GM12864 (cell line): ENCODE measurements at regions not wholly inside any gene's neighbourhood (a gene's known extent, or its start where the extent isn't known, plus 50 kb on each side); places are given as distances from the start of the nearest gene placed in this dataset.

ENCODE experiments used
- DNase-seq: peaks from one replicate; pipeline ENCODE4 v3.0.0-alpha.2; 2011; ENCODE audit warnings: low read depth
- H3K4me3 ChIP-seq: 2 replicates; pipeline ENCODE4 v1.5.1; 2011; ENCODE audit warnings: mild to moderate bottlenecking, low read depth, low read length, control low read depth
- TF ChIP-seq, protein P1 (sequence below): IDR thresholded peaks from 2 replicates; pipeline ENCODE4 v1.5.1; 2011; ENCODE audit warnings: low read depth, mild to moderate bottlenecking, moderate library complexity, low read length, control low read depth, inconsistent platforms; ENCODE audit errors: missing control alignments

DNA sequence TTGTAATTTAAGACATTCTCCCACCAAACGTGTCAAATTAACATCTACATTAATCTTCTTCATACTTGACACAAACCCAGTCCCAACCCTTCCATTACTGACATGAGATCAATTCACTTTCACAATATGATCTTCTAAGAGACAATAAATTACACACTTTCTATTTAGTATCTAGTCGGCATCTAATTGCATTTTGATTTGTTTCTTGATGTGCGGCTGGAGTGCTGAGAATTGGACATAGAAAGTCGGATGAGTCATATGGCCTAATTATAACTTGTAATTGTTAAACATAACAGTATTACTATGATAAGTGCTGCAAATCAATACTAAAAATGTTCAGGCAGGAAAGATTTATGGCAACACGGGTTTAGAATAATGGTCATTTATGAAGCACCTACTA is 78.4 kb upstream of the RORA start:
- no peak overlapping the region for H3K4me3 ChIP-seq
- TF ChIP-seq, protein P1, sequence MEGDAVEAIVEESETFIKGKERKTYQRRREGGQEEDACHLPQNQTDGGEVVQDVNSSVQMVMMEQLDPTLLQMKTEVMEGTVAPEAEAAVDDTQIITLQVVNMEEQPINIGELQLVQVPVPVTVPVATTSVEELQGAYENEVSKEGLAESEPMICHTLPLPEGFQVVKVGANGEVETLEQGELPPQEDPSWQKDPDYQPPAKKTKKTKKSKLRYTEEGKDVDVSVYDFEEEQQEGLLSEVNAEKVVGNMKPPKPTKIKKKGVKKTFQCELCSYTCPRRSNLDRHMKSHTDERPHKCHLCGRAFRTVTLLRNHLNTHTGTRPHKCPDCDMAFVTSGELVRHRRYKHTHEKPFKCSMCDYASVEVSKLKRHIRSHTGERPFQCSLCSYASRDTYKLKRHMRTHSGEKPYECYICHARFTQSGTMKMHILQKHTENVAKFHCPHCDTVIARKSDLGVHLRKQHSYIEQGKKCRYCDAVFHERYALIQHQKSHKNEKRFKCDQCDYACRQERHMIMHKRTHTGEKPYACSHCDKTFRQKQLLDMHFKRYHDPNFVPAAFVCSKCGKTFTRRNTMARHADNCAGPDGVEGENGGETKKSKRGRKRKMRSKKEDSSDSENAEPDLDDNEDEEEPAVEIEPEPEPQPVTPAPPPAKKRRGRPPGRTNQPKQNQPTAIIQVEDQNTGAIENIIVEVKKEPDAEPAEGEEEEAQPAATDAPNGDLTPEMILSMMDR = no peak
- DNase-seq = no peak

DNA sequence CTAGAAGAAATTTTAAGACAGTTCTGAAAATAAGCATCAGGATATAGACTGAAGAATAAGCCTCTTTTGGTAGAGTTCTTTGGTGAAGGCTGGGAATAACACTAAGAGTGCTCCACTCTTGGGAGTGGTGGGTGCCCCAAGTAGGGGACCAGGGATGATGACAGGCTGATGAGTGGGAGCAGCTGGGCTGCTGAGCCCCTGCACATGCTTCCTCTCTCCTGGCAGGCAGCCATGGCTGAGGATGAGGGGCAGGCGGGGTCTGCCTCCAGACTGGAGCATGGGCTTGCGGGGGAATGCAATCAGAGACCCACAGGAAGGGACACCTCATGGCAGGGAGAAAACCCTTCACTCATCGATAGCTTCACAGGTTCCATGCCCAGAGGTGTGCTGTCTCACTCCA is 72.6 kb upstream of the RORA start:
- TF ChIP-seq, protein P1 = no peak
- no peak for DNase-seq
- H3K4me3 ChIP-seq = no peak overlapping the region

DNA sequence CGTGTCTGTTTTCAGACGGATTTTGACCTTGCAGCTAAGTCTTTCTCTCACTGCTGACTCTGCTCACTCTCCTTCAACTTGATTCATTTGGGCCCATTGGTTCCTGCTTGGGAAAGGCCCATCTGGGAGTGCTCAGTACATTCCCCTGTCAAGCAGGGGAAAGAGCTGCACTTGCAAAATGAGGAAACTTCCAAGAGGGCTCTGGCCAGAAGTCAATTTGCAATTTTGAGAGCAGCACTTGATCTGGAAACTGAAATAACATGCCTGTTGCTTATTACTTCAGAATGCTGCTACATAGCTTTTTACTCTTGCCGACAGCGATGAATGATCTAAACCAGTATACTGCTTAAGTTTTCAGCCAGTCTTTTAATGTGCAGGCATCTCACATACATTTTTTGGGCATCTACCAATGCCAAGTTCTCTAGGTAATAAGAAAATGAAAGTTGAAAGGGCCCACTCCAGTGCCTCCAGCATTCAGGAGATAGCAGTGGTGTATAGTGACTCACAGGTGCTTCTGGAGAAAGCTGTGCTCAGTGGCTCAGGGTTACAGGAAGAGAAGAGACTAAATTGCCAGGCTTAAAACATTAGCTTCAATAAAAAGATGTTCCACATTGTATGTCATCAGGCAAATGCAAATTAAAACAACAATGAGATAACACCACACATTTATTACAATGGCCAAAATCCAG is 70.1 kb upstream of the RORA start:
- H3K4me3 ChIP-seq = no peak overlapping the region
- no peak for DNase-seq
- TF ChIP-seq, protein P1 = no peak

DNA sequence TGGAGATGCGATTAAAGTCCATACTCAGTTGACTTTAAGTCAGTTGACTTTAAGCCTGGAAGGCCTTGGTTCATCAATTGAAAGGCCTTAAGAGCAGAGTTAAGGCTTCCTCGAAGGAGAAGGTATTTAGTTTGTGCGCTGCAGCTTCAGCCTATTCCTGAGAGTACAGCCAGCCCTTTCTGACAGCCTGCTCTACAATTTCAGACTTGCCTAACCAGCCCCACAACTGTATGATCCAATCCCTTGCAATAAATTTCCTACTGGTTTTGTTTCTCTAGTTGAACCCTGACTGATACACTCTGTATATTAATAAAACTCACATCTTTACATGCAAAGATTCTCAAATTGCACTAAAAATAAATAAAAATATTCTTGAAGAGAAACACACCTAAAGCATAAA is 66.1 kb upstream of the RORA start:
- DNase-seq = no peak
- TF ChIP-seq, protein P1 = no peak
- H3K4me3 ChIP-seq = no peak overlapping the region

DNA sequence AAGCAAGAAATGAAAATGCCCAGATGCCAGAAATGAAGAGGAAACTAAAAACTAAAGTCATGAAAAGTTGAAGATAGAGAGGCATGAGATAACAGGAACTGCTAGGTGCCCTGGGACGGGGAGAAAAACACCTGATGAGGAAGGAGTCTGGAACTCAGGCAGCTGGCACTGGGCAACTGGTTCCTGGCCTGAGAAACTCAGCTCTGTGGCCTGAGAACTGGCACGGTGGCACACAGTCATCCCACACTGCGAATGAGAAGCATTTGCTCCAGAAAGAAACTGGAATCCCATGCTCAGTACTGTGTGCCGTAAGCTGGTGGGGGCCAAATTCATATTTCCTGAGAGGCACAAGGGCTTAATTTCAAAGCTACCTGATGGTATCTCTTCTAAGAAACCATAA is 53.6 kb upstream of the RORA start:
- H3K4me3 ChIP-seq = no peak overlapping the region
- TF ChIP-seq, protein P1 = no peak

DNA sequence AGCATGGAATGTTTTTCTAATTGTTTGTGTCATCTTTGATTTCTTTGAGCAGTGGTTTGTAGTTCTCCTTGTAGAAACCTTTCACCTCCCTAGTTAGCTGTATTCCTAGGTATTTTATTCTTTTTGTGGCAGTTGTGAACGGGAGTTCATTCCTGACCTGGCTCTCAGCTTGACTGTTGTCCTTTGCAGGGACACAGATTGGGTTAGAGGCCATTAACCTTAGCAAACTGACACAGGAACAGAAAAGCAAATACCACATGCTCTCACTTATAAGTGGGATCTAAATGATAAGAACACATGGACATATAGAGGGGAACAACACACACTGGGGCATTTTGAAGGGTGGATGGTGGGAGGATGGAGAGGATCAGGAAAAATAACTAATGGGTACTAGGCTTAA is 52.2 kb upstream of the RORA start:
- DNase-seq = no peak
- no peak overlapping the region for H3K4me3 ChIP-seq
- TF ChIP-seq, protein P1 = no peak

More for the DNA sequence above, 53.6 kb upstream of the RORA start:
- DNase-seq = no peak
